ENCODE measurements at regions not wholly inside any gene's neighbourhood (a gene's known extent, or its start where the extent isn't known, plus 50 kb on each side); places are given as distances from the start of the nearest gene placed in this dataset.

- CTCF ChIA-PET = no interaction called here
- Histone ChIP-seq H4K20me1 (ENCODE audit: insufficient read depth) (no peaks in the 10 kb centered on the region), H3K27me3 (ENCODE audit: insufficient read depth, low read length) (no peaks in the 10 kb centered on the region), H2AFZ (ENCODE audit: low read depth, low read length, poor library complexity, severe bottlenecking) (no peak overlapping the region), H3K27ac (ENCODE audit: low read depth, low read length) (no peak overlapping the region), H3K9me3 (ENCODE audit: control insufficient read depth in 1 of 2, insufficient read depth in 1 of 2, low read depth in 1 of 2, low read length in 2 of 2) (no peaks in the 10 kb centered on the region), H3K36me3 (ENCODE audit: control insufficient read depth in 1 of 2, insufficient read depth in 2 of 2, low read length in 2 of 2) (no peaks in the 10 kb centered on the region), H3K79me2 (ENCODE audit: insufficient read depth, low read length) (no peaks in the 10 kb centered on the region), H3K9me2 (ENCODE audit: insufficient read depth) (no peaks in the 10 kb centered on the region), H3K4me3 (replicated peaks in 1 of 2; ENCODE audit: low read depth in 1 of 2, low read length in 2 of 2) (no peak overlapping the region), H3K4me2 (ENCODE audit: low read length) (no peak overlapping the region), H3K9ac (ENCODE audit: low read length) (no peak overlapping the region), H3K4me1 (ENCODE audit: control insufficient read depth in 1 of 2, insufficient read depth in 2 of 2, low read length in 2 of 2) (no peaks in the 10 kb centered on the region)
- BruUV-seq (replicated peaks) = no TSS peak
- ATAC-seq (no peak), DNase-seq (ENCODE audit: low read depth, low spot score) (no peak)
- intact Hi-C loops (cut with micrococcal nuclease) = no loop called here
- POLR2A ChIA-PET = no interaction called here
- TF ChIP-seq POLR2A (IDR thresholded peaks at IDR 0.05; ENCODE audit: borderline replicate concordance, extremely low read depth, insufficient read depth, insufficient read length) = no peak
- no peak for TF ChIP-seq CEBPB (IDR thresholded peaks at IDR 0.05; ENCODE audit: low read depth)
- peak in 2 of 3 experiments; percentile 23 to 41; a peak in 3 of 6 replicates for TF ChIP-seq CTCF (IDR thresholded peaks at IDR 0.05 in 2 of 3, conservative IDR thresholded peaks at IDR 0.05 in 1 of 3; ENCODE audit: borderline replicate concordance in 1 of 3, insufficient read depth in 1 of 3, low read depth in 2 of 3, low read length in 2 of 3)
- no peak for TF ChIP-seq MAX (IDR thresholded peaks at IDR 0.05)
- no peak for TF ChIP-seq ZFX (IDR thresholded peaks at IDR 0.05)
- TF ChIP-seq TCF7L2 (IDR thresholded peaks at IDR 0.05; ENCODE audit: borderline replicate concordance, extremely low read depth, insufficient read depth, insufficient read length) = no peak
- TF ChIP-seq EGR1 (IDR thresholded peaks at IDR 0.05; ENCODE audit: low read depth) = no peak
- TF ChIP-seq CBX3 (IDR thresholded peaks at IDR 0.05; ENCODE audit: low read depth) = no peak
- no peak for TF ChIP-seq JUND (IDR thresholded peaks at IDR 0.05)
- TF ChIP-seq RAD21 (IDR thresholded peaks at IDR 0.05; ENCODE audit: low read depth) = 0 out of 2 replicates have a peak, but pooled peaks have one; percentile 14
- RAD21 ChIA-PET (ENCODE audit: low non-redundant PET in 1 of 2, low total read pairs in 2 of 2, uncharacterized antibody in 2 of 2, unreplicated experiment in 2 of 2) = no interaction called here
Measured at GRCh38 chr16:65704866-65705265, 583.0 kb upstream of the CDH11 start.
